ENCODE measurements at regions not wholly inside any gene's neighbourhood (a gene's known extent, or its start where the extent isn't known, plus 50 kb on each side); places are given as distances from the start of the nearest gene placed in this dataset.

DNA sequence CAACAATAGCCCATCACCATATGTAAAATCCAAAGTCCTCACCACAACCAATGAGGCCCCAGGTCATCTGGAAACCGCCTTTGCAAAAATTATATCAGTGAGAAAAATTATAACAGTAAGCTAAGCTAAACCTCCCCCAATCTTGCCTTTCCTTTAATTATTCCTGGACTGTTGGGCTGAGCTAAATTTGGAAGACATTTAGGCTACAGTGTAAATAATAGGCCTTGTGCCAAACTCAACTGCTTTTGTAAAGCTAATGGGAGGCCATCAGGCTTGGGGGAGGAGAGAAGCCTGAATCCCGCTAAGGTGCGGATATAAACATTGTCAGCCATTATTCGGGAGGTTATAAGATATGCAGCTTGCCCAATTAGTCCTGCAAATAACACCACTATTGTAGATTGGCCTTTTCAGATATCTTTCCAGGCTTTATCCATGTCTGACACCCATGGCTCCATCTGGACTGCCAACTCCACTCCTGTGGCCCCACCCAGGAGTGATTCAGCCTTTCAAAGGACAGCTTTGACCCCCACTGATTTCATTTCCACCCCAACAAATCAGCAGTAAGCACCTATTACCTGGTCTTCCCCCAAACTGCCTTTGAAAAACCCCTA is 53.0 kb upstream of the CA12 start:
- ATAC-seq: no peak
- TF ChIP-seq, protein P1, sequence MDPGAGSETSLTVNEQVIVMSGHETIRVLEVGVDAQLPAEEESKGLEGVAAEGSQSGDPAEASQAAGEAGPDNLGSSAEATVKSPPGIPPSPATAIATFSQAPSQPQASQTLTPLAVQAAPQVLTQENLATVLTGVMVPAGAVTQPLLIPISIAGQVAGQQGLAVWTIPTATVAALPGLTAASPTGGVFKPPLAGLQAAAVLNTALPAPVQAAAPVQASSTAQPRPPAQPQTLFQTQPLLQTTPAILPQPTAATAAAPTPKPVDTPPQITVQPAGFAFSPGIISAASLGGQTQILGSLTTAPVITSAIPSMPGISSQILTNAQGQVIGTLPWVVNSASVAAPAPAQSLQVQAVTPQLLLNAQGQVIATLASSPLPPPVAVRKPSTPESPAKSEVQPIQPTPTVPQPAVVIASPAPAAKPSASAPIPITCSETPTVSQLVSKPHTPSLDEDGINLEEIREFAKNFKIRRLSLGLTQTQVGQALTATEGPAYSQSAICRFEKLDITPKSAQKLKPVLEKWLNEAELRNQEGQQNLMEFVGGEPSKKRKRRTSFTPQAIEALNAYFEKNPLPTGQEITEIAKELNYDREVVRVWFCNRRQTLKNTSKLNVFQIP (CRISPR knock-in tag; IDR thresholded peaks at IDR 0.05; ENCODE audit: borderline replicate concordance, low read depth): no peak
- TF ChIP-seq ZFP3 (CRISPR knock-in tag; IDR thresholded peaks at IDR 0.05) (no peak), PATZ1 (CRISPR knock-in tag; IDR thresholded peaks at IDR 0.05; ENCODE audit: borderline replicate concordance) (no peak), ESRRG (CRISPR knock-in tag; IDR thresholded peaks at IDR 0.05) (no peak), ZFP30 (CRISPR knock-in tag; IDR thresholded peaks at IDR 0.05) (no peak), ZNF565 (CRISPR knock-in tag; conservative IDR thresholded peaks at IDR 0.05; ENCODE audit: low read depth) (no peak), CSDC2 (CRISPR knock-in tag; IDR thresholded peaks at IDR 0.05) (no peak), ZC3H10 (CRISPR knock-in tag; IDR thresholded peaks at IDR 0.05) (no peak), ARNTL (CRISPR knock-in tag; IDR thresholded peaks at IDR 0.05; ENCODE audit: borderline replicate concordance, low read depth) (no peak), PPARA (CRISPR knock-in tag; IDR thresholded peaks at IDR 0.05; ENCODE audit: borderline replicate concordance) (no peak), TSHZ2 (CRISPR knock-in tag; IDR thresholded peaks at IDR 0.05) (no peak), ZNF70 (CRISPR knock-in tag; IDR thresholded peaks at IDR 0.05) (no peak), SNAI2 (CRISPR knock-in tag; IDR thresholded peaks at IDR 0.05) (no peak), RARB (CRISPR knock-in tag; IDR thresholded peaks at IDR 0.05) (no peak), CREB5 (CRISPR knock-in tag; IDR thresholded peaks at IDR 0.05; ENCODE audit: low read depth) (no peak), TOX (CRISPR knock-in tag; IDR thresholded peaks at IDR 0.05; ENCODE audit: borderline replicate concordance) (no peak), OSR1 (CRISPR knock-in tag; IDR thresholded peaks at IDR 0.05) (no peak)
- TF ChIP-seq, protein P2, sequence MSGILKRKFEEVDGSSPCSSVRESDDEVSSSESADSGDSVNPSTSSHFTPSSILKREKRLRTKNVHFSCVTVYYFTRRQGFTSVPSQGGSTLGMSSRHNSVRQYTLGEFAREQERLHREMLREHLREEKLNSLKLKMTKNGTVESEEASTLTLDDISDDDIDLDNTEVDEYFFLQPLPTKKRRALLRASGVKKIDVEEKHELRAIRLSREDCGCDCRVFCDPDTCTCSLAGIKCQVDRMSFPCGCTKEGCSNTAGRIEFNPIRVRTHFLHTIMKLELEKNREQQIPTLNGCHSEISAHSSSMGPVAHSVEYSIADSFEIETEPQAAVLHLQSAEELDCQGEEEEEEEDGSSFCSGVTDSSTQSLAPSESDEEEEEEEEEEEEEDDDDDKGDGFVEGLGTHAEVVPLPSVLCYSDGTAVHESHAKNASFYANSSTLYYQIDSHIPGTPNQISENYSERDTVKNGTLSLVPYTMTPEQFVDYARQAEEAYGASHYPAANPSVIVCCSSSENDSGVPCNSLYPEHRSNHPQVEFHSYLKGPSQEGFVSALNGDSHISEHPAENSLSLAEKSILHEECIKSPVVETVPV (CRISPR knock-in tag; IDR thresholded peaks at IDR 0.05): no peak

DNA sequence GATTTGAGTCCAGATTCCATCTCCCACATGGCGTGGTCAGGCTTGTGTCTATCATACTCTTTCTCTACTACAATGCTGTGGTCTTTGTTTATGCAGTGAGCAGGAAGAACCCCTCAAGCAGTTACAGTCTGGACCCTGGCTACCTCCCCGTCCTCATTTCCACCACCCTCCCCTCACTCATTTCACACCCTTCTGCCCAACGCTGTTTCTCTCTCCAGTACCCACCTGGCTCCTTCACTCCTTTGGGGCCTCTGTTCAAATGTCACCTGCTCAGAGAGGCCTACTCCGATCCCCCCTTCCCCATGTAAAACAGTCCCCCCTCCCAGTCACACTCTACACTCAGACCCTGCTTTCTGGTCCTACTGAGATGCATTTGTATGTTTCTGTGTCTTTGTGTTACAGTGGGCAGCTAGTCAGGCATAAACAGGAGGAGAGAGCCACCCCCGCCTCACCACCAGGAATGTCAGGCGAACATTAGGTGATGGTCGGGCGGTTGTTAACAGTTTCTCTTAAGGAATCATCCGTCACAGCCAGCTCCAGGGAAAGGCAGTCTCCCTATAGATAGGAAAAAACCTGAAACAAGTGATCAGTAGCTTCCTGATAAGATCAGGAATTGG is 53.7 kb upstream of the CA12 start:
- ATAC-seq: no peak
- no peak for TF ChIP-seq CREB5 (CRISPR knock-in tag; IDR thresholded peaks at IDR 0.05; ENCODE audit: low read depth)
- no peak for TF ChIP-seq OSR1 (CRISPR knock-in tag; IDR thresholded peaks at IDR 0.05)
- no peak for TF ChIP-seq SNAI2 (CRISPR knock-in tag; IDR thresholded peaks at IDR 0.05)
- no peak for TF ChIP-seq ZC3H10 (CRISPR knock-in tag; IDR thresholded peaks at IDR 0.05)
- TF ChIP-seq ISL1 (CRISPR knock-in tag; IDR thresholded peaks at IDR 0.05): no peak
- TF ChIP-seq ZFP30 (CRISPR knock-in tag; IDR thresholded peaks at IDR 0.05): no peak
